GM12878 (cell line): ENCODE measurements at regions not wholly inside any gene's neighbourhood (a gene's known extent, or its start where the extent isn't known, plus 50 kb on each side); places are given as distances from the start of the nearest gene placed in this dataset.
A peak's percentile ranks its signal among the peaks of the same experiment; 100 is the strongest.

Source experiments
- ATAC-seq: fragments of 200-7000 bp; cut with Tn5 transposase; 3 replicates; pipeline ENCODE4 v1.9.1; 2020; ENCODE audit warnings: mild to moderate bottlenecking, moderate library complexity
- BruUV-seq: library from RNA; stranded (reverse); fragments of 400-500 nt; replicated peaks from 2 replicates; lab custom pipeline; 2021; lab: Mats Ljungman, UMichigan
- CTCF ChIA-PET: fragments of 300-600 bp; sonication (Branson Sonifier 250); formaldehyde crosslinking; extraction: SDS; loops from one replicate; lab custom pipeline; 2021; ENCODE audit warnings: inconsistent platforms; lab: Yijun Ruan, JAX
- POLR2A ChIA-PET: fragments of 350-600 bp; formaldehyde crosslinking; extraction: SDS; loops from one replicate; lab custom pipeline; 2021; ENCODE audit warnings: inconsistent platforms; lab: Charles Lee
- RAD21 ChIA-PET: fragments of 300-600 bp; sonication (Branson Sonifier 250); formaldehyde crosslinking; loops from one replicate; lab custom pipeline; 2023; ENCODE audit warnings: antibody characterized with exemption; ENCODE audit not compliant: unreplicated experiment; lab: Charles Lee
- SMC1A ChIA-PET: fragments of 300-600 bp; sonication (Branson Sonifier 250); formaldehyde crosslinking; loops from one replicate; lab custom pipeline; 2023; ENCODE audit not compliant: unreplicated experiment, uncharacterized antibody; lab: Charles Lee
- DNase-seq: peaks from one replicate; pipeline ENCODE4 v3.0.0-alpha.2; 2011; ENCODE audit warnings: low read depth, low spot score
- FAIRE-seq: peaks from 3 replicates; lab custom pipeline; 2011; peaks lifted over from hg19 to GRCh38; lab: Jason Lieb, UNC
- H2AFZ ChIP-seq: 2 replicates; pipeline ENCODE4 v1.6.0; 2011; ENCODE audit warnings: low read depth, low read length, control low read depth; ENCODE audit not compliant: control insufficient read depth
- H3K27ac ChIP-seq: 2 replicates; pipeline ENCODE4 v1.5.1; 2011; ENCODE audit warnings: control low read depth; ENCODE audit not compliant: control insufficient read depth, insufficient read depth
- H3K27me3 ChIP-seq, 2 experiments: replicated peaks in 1 of 2; 2 replicates each; pipeline versions ENCODE4 v1.6.0 to v1.6.1; 2011; ENCODE audit warnings: low read length in 1 of 2; ENCODE audit not compliant: control insufficient read depth in 2 of 2, insufficient read depth in 2 of 2
- H3K36me3 ChIP-seq, 2 experiments: 2 replicates each; pipeline ENCODE4 v1.5.1; 2011; ENCODE audit warnings: low read length in 1 of 2; ENCODE audit not compliant: control insufficient read depth in 2 of 2, insufficient read depth in 2 of 2
- H3K4me1 ChIP-seq: 2 replicates; pipeline ENCODE4 v1.6.1; 2011; ENCODE audit warnings: mild to moderate bottlenecking, low read length, moderate library complexity, mixed read lengths; ENCODE audit not compliant: control insufficient read depth, insufficient read depth
- H3K4me2 ChIP-seq: 2 replicates; pipeline ENCODE4 v1.6.0; 2011; ENCODE audit warnings: control low read depth; ENCODE audit not compliant: control insufficient read depth, insufficient read depth
- H3K4me3 ChIP-seq: fragments of 200-600 bp; sonication (generic); 2 replicates; pipeline ENCODE4 v1.5.1; 2016
- H3K79me2 ChIP-seq: 2 replicates; pipeline ENCODE4 v1.6.0; 2011; ENCODE audit warnings: low read length; ENCODE audit not compliant: control insufficient read depth, insufficient read depth
- H3K9ac ChIP-seq: 2 replicates; pipeline ENCODE4 v1.8.0; 2011; ENCODE audit warnings: low read length, control low read depth, mixed read lengths; ENCODE audit not compliant: control insufficient read depth, insufficient read depth
- H3K9me3 ChIP-seq: replicated peaks from 3 replicates; pipeline ENCODE4 v1.5.1; 2011; ENCODE audit warnings: mild to moderate bottlenecking, low read length; ENCODE audit not compliant: control insufficient read depth, insufficient read depth
- H4K20me1 ChIP-seq: 2 replicates; pipeline ENCODE4 v1.6.0; 2011; ENCODE audit not compliant: control insufficient read depth, insufficient read depth
- BMI1 ChIP-seq: fragments of 450-650 bp; IDR thresholded peaks from 2 replicates; pipeline ENCODE4 v1.6.1; 2016; ENCODE audit warnings: mild to moderate bottlenecking, moderate library complexity, borderline replicate concordance
- GATAD2B ChIP-seq: fragments of 450-650 bp; conservative IDR thresholded peaks from 2 replicates; pipeline ENCODE4 v1.6.1; 2017; ENCODE audit warnings: low read depth, mild to moderate bottlenecking, moderate library complexity
- IKZF2 ChIP-seq, 2 experiments: fragments of 450-650 bp; IDR thresholded peaks; 2 replicates each; pipeline ENCODE4 v1.6.1; 2017; ENCODE audit warnings: mild to moderate bottlenecking in 2 of 2, moderate library complexity in 2 of 2
- MTA3 ChIP-seq: IDR thresholded peaks from 2 replicates; pipeline ENCODE4 v1.6.1; 2012; ENCODE audit warnings: low read length, inconsistent platforms, borderline replicate concordance
- MYB ChIP-seq: fragments of 150-350 bp; IDR thresholded peaks from 2 replicates; pipeline ENCODE4 v1.6.1; 2014; ENCODE audit warnings: mild to moderate bottlenecking, low read depth, low read length, borderline replicate concordance
- NFXL1 ChIP-seq: fragments of 450-650 bp; IDR thresholded peaks from 2 replicates; pipeline ENCODE4 v1.6.1; 2017; ENCODE audit warnings: antibody characterized with exemption, mild to moderate bottlenecking, borderline replicate concordance
- NR2C1 ChIP-seq: fragments of 450-650 bp; IDR thresholded peaks from 2 replicates; pipeline ENCODE4 v1.6.1; 2017; ENCODE audit warnings: antibody characterized with exemption, mild to moderate bottlenecking, moderate library complexity
- POLR2AphosphoS2 ChIP-seq: IDR thresholded peaks from 2 replicates; pipeline ENCODE4 v1.6.1; 2011; ENCODE audit warnings: low read depth, mild to moderate bottlenecking, low read length, improper control_type of control experiment, moderate library complexity
- RBBP5 ChIP-seq: fragments of 200-600 bp; sonication (generic); conservative IDR thresholded peaks from 2 replicates; pipeline ENCODE4 v1.6.1; 2016
- STAT3 ChIP-seq: IDR thresholded peaks from 2 replicates; pipeline ENCODE4 v1.6.1; 2011; ENCODE audit warnings: low read depth, low read length, improper control_type of control experiment
- SUPT20H ChIP-seq: IDR thresholded peaks from 2 replicates; pipeline ENCODE4 v1.6.1; 2011; ENCODE audit warnings: low read depth, mild to moderate bottlenecking, low read length, moderate library complexity, borderline replicate concordance; ENCODE audit not compliant: control insufficient read depth
- ZNF384 ChIP-seq: IDR thresholded peaks from 2 replicates; pipeline ENCODE4 v1.6.1; 2012; ENCODE audit warnings: low read depth, mild to moderate bottlenecking, low read length, improper control_type of control experiment, borderline replicate concordance
- ZZZ3 ChIP-seq: IDR thresholded peaks from 2 replicates; pipeline ENCODE4 v1.6.1; 2011; ENCODE audit warnings: low read depth; ENCODE audit not compliant: control insufficient read depth, insufficient read length
- WGBS: methylation state at CpG from one replicate; pipeline ENCODE4 v1.1.6; 2016; ENCODE audit warnings: low lambda C conversion rate; ENCODE audit not compliant: insufficient replicate concordance, insufficient coverage; ENCODE audit errors: missing lambda C conversion rate; 5-methylcytosine and 5-hydroxymethylcytosine counted together
- in situ Hi-C: fragments of 300-500 bp; cut with MboI; formaldehyde crosslinking; loops from 9 replicates; pipeline ENCODE4 v1.14.3; 2018; ENCODE audit warnings: mixed read lengths
- intact Hi-C: fragments of 100-400 bp; cut with micrococcal nuclease; formaldehyde crosslinking; loops from one replicate; pipeline ENCODE4 v1.14.2; 2022; ENCODE audit not compliant: unreplicated experiment
- TF ChIP-seq, protein P1 (sequence below): IDR thresholded peaks from 2 replicates; pipeline ENCODE4 v1.6.1; 2011; ENCODE audit warnings: low read depth, mild to moderate bottlenecking, low read length, moderate library complexity, borderline replicate concordance; ENCODE audit errors: extremely low read depth
- TF ChIP-seq, protein P2 (sequence below): fragments of 450-650 bp; IDR thresholded peaks from 2 replicates; pipeline ENCODE4 v1.6.1; 2017; ENCODE audit warnings: mild to moderate bottlenecking, low read depth, inconsistent platforms; ENCODE audit not compliant: poor library complexity, severe bottlenecking
- TF ChIP-seq, protein P3 (sequence below), 3 experiments: IDR thresholded peaks in 2 of 3; conservative IDR thresholded peaks in 1 of 3; 2 replicates each; pipeline ENCODE4 v1.5.1; 2011; ENCODE audit warnings: low read depth in 3 of 3, low read length in 3 of 3, mild to moderate bottlenecking in 3 of 3, control low read depth in 2 of 3, moderate library complexity in 2 of 3, inconsistent platforms in 1 of 3, mixed read lengths in 1 of 3; ENCODE audit not compliant: control insufficient read depth in 2 of 3, insufficient read depth in 1 of 3; ENCODE audit errors: extremely low read depth in 1 of 3
- TF ChIP-seq, protein P4 (sequence below): IDR thresholded peaks from 2 replicates; pipeline ENCODE4 v1.6.1; 2012; ENCODE audit warnings: low read depth, low read length, improper control_type of control experiment
- TF ChIP-seq, protein P5 (sequence below): fragments of 450-650 bp; conservative IDR thresholded peaks from 2 replicates; pipeline ENCODE4 v1.6.1; 2017; ENCODE audit warnings: mild to moderate bottlenecking, moderate library complexity

DNA sequence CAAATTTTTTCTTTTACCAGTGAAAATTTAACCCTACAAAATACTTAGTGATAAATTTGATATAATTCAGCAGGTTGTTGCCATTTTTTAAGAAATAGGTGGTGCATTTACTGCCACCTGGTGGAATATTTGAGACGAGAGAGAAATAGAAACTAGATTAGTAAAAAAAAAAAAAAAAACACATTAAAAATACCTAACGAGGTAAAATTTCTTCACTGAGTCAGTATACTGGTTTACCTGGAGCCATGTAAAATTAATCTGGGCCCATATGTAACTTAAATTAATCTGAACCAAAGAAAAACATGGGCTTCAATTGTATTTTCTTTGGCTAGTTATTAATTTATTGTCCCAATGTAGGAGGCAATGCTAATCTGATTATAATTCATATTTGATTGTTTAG is 520.8 kb downstream of the EPM2A start (continued):
- TF ChIP-seq, protein P1, sequence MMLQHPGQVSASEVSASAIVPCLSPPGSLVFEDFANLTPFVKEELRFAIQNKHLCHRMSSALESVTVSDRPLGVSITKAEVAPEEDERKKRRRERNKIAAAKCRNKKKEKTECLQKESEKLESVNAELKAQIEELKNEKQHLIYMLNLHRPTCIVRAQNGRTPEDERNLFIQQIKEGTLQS: no peak
- TF ChIP-seq RBBP5 (no peak), ZZZ3 (no peak), SUPT20H (no peak), ZNF384 (peak; percentile 89)
- TF ChIP-seq, protein P2, sequence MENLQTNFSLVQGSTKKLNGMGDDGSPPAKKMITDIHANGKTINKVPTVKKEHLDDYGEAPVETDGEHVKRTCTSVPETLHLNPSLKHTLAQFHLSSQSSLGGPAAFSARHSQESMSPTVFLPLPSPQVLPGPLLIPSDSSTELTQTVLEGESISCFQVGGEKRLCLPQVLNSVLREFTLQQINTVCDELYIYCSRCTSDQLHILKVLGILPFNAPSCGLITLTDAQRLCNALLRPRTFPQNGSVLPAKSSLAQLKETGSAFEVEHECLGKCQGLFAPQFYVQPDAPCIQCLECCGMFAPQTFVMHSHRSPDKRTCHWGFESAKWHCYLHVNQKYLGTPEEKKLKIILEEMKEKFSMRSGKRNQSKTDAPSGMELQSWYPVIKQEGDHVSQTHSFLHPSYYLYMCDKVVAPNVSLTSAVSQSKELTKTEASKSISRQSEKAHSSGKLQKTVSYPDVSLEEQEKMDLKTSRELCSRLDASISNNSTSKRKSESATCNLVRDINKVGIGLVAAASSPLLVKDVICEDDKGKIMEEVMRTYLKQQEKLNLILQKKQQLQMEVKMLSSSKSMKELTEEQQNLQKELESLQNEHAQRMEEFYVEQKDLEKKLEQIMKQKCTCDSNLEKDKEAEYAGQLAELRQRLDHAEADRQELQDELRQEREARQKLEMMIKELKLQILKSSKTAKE: no peak
- TF ChIP-seq, protein P3, sequence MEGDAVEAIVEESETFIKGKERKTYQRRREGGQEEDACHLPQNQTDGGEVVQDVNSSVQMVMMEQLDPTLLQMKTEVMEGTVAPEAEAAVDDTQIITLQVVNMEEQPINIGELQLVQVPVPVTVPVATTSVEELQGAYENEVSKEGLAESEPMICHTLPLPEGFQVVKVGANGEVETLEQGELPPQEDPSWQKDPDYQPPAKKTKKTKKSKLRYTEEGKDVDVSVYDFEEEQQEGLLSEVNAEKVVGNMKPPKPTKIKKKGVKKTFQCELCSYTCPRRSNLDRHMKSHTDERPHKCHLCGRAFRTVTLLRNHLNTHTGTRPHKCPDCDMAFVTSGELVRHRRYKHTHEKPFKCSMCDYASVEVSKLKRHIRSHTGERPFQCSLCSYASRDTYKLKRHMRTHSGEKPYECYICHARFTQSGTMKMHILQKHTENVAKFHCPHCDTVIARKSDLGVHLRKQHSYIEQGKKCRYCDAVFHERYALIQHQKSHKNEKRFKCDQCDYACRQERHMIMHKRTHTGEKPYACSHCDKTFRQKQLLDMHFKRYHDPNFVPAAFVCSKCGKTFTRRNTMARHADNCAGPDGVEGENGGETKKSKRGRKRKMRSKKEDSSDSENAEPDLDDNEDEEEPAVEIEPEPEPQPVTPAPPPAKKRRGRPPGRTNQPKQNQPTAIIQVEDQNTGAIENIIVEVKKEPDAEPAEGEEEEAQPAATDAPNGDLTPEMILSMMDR (IDR thresholded peaks at IDR 0.05 in 2 of 3, conservative IDR thresholded peaks at IDR 0.05 in 1 of 3; ENCODE audit: control insufficient read depth in 2 of 3, extremely low read depth in 1 of 3, insufficient read depth in 1 of 3, low read depth in 3 of 3, low read length in 3 of 3): peak; percentile 32 to 43 (median 37); a peak in 4 of 6 replicates

DNA sequence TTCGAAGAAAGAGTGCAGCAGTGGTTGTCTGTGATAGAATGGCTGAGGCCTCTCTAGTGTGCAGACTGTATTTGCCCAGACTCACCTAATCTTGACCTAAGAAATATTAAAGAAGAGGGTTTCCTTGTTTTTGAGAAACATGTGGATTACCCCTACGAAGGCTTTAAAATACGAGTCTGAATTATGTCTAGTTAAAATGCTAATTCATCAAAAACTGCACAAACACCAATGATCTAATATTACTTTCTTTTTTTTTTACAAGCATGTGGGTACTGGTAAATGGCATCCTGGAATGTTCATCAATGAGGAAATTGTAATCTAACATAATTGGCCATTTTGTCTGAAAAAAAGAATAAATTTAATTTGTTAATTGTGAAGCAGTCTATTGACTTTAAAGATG is 510.9 kb downstream of the EPM2A start:
- ATAC-seq: no peak
- H3K9ac ChIP-seq: no peak overlapping the region
- no TSS peak for BruUV-seq
- H3K9me3 ChIP-seq: peaks cover 2% of the 10 kb centered on the region; the same call in 1 of the 3 replicates
- no peaks in the 10 kb centered on the region for H3K79me2 ChIP-seq
- H3K4me1 ChIP-seq: no peaks in the 10 kb centered on the region
- no peak for DNase-seq
- H3K4me3 ChIP-seq: no peak overlapping the region
- no peaks in the 10 kb centered on the region for H3K36me3 ChIP-seq
- ChIA-PET RAD21 (no interaction called here), SMC1A (no interaction called here), CTCF (no interaction called here), POLR2A (no interaction called here)
- H2AFZ ChIP-seq: no peak overlapping the region
- H4K20me1 ChIP-seq: no peaks in the 10 kb centered on the region
- H3K4me2 ChIP-seq: no peak overlapping the region
- intact Hi-C loops (no loop called here), in situ Hi-C loops (no loop called here)
- no peak overlapping the region for H3K27ac ChIP-seq
- 69% methylated on average over 3 of the region's 3 CpGs for WGBS
- FAIRE-seq: no peak
- no peaks in the 10 kb centered on the region for H3K27me3 ChIP-seq
- TF ChIP-seq POLR2AphosphoS2 (no peak), MYB (no peak), NR2C1 (no peak), IKZF2 (IDR thresholded peaks at IDR 0.05) (no peak), MTA3 (no peak), STAT3 (no peak), GATAD2B (no peak), NFXL1 (no peak), BMI1 (no peak)
- TF ChIP-seq, protein P4, sequence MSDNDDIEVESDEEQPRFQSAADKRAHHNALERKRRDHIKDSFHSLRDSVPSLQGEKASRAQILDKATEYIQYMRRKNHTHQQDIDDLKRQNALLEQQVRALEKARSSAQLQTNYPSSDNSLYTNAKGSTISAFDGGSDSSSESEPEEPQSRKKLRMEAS: no peak
- TF ChIP-seq, protein P5, sequence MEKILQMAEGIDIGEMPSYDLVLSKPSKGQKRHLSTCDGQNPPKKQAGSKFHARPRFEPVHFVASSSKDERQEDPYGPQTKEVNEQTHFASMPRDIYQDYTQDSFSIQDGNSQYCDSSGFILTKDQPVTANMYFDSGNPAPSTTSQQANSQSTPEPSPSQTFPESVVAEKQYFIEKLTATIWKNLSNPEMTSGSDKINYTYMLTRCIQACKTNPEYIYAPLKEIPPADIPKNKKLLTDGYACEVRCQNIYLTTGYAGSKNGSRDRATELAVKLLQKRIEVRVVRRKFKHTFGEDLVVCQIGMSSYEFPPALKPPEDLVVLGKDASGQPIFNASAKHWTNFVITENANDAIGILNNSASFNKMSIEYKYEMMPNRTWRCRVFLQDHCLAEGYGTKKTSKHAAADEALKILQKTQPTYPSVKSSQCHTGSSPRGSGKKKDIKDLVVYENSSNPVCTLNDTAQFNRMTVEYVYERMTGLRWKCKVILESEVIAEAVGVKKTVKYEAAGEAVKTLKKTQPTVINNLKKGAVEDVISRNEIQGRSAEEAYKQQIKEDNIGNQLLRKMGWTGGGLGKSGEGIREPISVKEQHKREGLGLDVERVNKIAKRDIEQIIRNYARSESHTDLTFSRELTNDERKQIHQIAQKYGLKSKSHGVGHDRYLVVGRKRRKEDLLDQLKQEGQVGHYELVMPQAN: no peak
